ENCODE measurements at regions not wholly inside any gene's neighbourhood (a gene's known extent, or its start where the extent isn't known, plus 50 kb on each side); places are given as distances from the start of the nearest gene placed in this dataset.
"Not testable (repeated sequence)": the region's sequence is repeated elsewhere in the genome, so short reads cannot be mapped to it uniquely, and the experiment has no call there.

GRCh38 chr6:69571234-69571633 lies 225.6 kb downstream of the LMBRD1 start (continued):
- no peak for TF ChIP-seq IRF1 (CRISPR knock-in tag; IDR thresholded peaks at IDR 0.05)
- TF ChIP-seq ZNF263 (CRISPR knock-in tag; IDR thresholded peaks at IDR 0.05; ENCODE audit: low read depth) = no peak
- TF ChIP-seq GTF2I (CRISPR knock-in tag; conservative IDR thresholded peaks at IDR 0.05) = no peak
- no peak for TF ChIP-seq TEAD4 (CRISPR knock-in tag; IDR thresholded peaks at IDR 0.05)
- no peak for TF ChIP-seq RELA (CRISPR knock-in tag; IDR thresholded peaks at IDR 0.05; ENCODE audit: borderline replicate concordance)
- TF ChIP-seq CBFB (CRISPR knock-in tag; IDR thresholded peaks at IDR 0.05; ENCODE audit: low read depth) = no peak

- CTCF ChIA-PET = no interaction called here
- 0 out of 2 replicates have a peak, but pooled peaks cover 5% of the 10 kb centered on the region for H3K36me3 Mint-ChIP-seq
- no peak for DNase-seq (ENCODE audit: low spot score)
- TF ChIP-seq JAZF1 (CRISPR knock-in tag; IDR thresholded peaks at IDR 0.05) = no peak
- TF ChIP-seq SP1 (CRISPR knock-in tag; conservative IDR thresholded peaks at IDR 0.05) = no peak
- TF ChIP-seq ZNF512 (CRISPR knock-in tag; IDR thresholded peaks at IDR 0.05; ENCODE audit: borderline replicate concordance) = no peak
- H3K27ac Mint-ChIP-seq = no peak overlapping the region
- peaks cover 21% of the 10 kb centered on the region for H3K9me3 Mint-ChIP-seq
- H3K4me1 Mint-ChIP-seq = no peaks in the 10 kb centered on the region
- POLR2A ChIA-PET = no interaction called here
- no peaks in the 10 kb centered on the region for H3K27me3 Mint-ChIP-seq (ENCODE audit: low read depth)
- no peak for ATAC-seq
- no peak overlapping the region for H3K4me3 Mint-ChIP-seq
Measured at GRCh38 chr6:69570106-69570505, 226.7 kb downstream of the LMBRD1 start.

- ATAC-seq (0 out of 2 replicates have a peak, but pooled peaks have one; percentile 26), DNase-seq (ENCODE audit: low spot score) (peak; percentile 19)
- Mint-ChIP-seq H3K4me1 (peaks cover 11% of the 10 kb centered on the region), H3K36me3 (peaks cover 30% of the 10 kb centered on the region), H3K9me3 (peaks cover 57% of the 10 kb centered on the region)
- H3K4me3 Mint-ChIP-seq; H3K27ac Mint-ChIP-seq; POLR2A ChIA-PET; CTCF ChIA-PET; H3K27me3 Mint-ChIP-seq (ENCODE audit: low read depth): not testable (repeated sequence)
Measured at GRCh38 chr6:69560597-69560996, 236.2 kb downstream of the LMBRD1 start.

- ATAC-seq = no peak
- no peak for TF ChIP-seq CREM (CRISPR knock-in tag; IDR thresholded peaks at IDR 0.05)
- TF ChIP-seq MAX (CRISPR knock-in tag; IDR thresholded peaks at IDR 0.05) = no peak
- TF ChIP-seq ARID4B (CRISPR knock-in tag; IDR thresholded peaks at IDR 0.05; ENCODE audit: borderline replicate concordance) = no peak
- no peak for TF ChIP-seq TEAD4 (CRISPR knock-in tag; IDR thresholded peaks at IDR 0.05)
- TF ChIP-seq OVOL2 (CRISPR knock-in tag; IDR thresholded peaks at IDR 0.05; ENCODE audit: borderline replicate concordance) = no peak
- no peak for TF ChIP-seq ZNF532 (CRISPR knock-in tag; IDR thresholded peaks at IDR 0.05; ENCODE audit: borderline replicate concordance)
- TF ChIP-seq ATF1 (CRISPR knock-in tag; IDR thresholded peaks at IDR 0.05) = no peak
- no peak for TF ChIP-seq GRHL2 (CRISPR knock-in tag; IDR thresholded peaks at IDR 0.05; ENCODE audit: insufficient replicate concordance, severe bottlenecking)
- TF ChIP-seq EMX1 (CRISPR knock-in tag; IDR thresholded peaks at IDR 0.05) = no peak
- TF ChIP-seq ZNF263 (CRISPR knock-in tag; IDR thresholded peaks at IDR 0.05; ENCODE audit: low read depth) = no peak
- TF ChIP-seq FOXJ3 (CRISPR knock-in tag; IDR thresholded peaks at IDR 0.05; ENCODE audit: borderline replicate concordance) = no peak
- TF ChIP-seq CBFB (CRISPR knock-in tag; IDR thresholded peaks at IDR 0.05; ENCODE audit: low read depth) = no peak
Measured at GRCh38 chr6:69555088-69555638, 241.6 kb downstream of the LMBRD1 start.

More at GRCh38 chr6:69555088-69555638, 241.6 kb downstream of the LMBRD1 start:
- Mint-ChIP-seq H3K9me3 (peaks cover 17% of the 10 kb centered on the region), H3K4me1 (peaks cover 20% of the 10 kb centered on the region), H3K27me3 (ENCODE audit: low read depth) (no peaks in the 10 kb centered on the region), H3K27ac (no peak overlapping the region), H3K4me3 (no peak overlapping the region), H3K36me3 (peaks cover 2% of the 10 kb centered on the region; the same call in 1 of the 2 replicates)
- ChIA-PET CTCF (no interaction called here), POLR2A (no interaction called here)
- no peak for DNase-seq (ENCODE audit: low spot score)

Data from WTC11 (cell line).